Mesothelial cell of epicardium (in vitro differentiated cells): ENCODE measurements at regions not wholly inside any gene's neighbourhood (a gene's known extent, or its start where the extent isn't known, plus 50 kb on each side); places are given as distances from the start of the nearest gene placed in this dataset.

Experiments used
- DNase-seq, 2 experiments: peaks; one replicate each; pipeline ENCODE4 v3.0.0; 2021; ENCODE audit warnings: low spot score in 2 of 2; ENCODE audit not compliant: unreplicated experiment in 2 of 2
- H3K27ac Mint-ChIP-seq: 2 replicates; pipeline ENCODE4 v1.8.0; 2021; ENCODE audit warnings: mixed read lengths
- H3K27me3 Mint-ChIP-seq: 2 replicates; pipeline ENCODE4 v1.8.0; 2021; ENCODE audit warnings: low read depth, mixed read lengths
- H3K36me3 Mint-ChIP-seq: 2 replicates; pipeline ENCODE4 v1.8.0; 2021; ENCODE audit warnings: mixed read lengths
- H3K4me1 Mint-ChIP-seq: 2 replicates; pipeline ENCODE4 v1.8.0; 2021; ENCODE audit warnings: mixed read lengths
- H3K4me3 Mint-ChIP-seq: 2 replicates; pipeline ENCODE4 v1.8.0; 2021; ENCODE audit warnings: mild to moderate bottlenecking, moderate library complexity, mixed read lengths
- H3K9me3 Mint-ChIP-seq: 2 replicates; pipeline ENCODE4 v1.8.0; 2021; ENCODE audit warnings: mixed read lengths
- TF ChIP-seq, protein P1 (sequence below): fragments of 200-600 bp; sonication (generic); IDR thresholded peaks from one replicate; pipeline ENCODE4 v1.5.0; 2021; ENCODE audit warnings: antibody characterized with exemption; ENCODE audit not compliant: unreplicated experiment

DNA sequence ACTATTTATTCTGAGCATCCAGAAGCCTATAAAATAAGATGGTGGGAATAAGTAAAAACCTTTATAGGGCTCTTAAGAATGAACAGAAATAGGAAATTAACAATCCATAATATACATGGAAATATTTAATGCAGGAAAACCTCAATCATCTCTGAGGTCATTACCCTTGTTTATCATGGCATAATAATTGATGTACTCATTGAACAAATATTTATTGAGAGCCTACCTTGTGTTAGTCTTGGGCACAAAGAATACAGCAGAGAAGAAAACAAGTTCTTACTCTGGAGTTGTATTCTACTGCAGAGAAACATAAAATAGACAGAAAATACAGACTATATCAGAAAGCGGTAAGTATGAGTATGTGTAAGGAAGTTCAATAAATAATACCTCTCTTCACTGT, 167.2 kb downstream of the COX18 start:
- H3K27me3 Mint-ChIP-seq: no peaks in the 10 kb centered on the region
- TF ChIP-seq, protein P1, sequence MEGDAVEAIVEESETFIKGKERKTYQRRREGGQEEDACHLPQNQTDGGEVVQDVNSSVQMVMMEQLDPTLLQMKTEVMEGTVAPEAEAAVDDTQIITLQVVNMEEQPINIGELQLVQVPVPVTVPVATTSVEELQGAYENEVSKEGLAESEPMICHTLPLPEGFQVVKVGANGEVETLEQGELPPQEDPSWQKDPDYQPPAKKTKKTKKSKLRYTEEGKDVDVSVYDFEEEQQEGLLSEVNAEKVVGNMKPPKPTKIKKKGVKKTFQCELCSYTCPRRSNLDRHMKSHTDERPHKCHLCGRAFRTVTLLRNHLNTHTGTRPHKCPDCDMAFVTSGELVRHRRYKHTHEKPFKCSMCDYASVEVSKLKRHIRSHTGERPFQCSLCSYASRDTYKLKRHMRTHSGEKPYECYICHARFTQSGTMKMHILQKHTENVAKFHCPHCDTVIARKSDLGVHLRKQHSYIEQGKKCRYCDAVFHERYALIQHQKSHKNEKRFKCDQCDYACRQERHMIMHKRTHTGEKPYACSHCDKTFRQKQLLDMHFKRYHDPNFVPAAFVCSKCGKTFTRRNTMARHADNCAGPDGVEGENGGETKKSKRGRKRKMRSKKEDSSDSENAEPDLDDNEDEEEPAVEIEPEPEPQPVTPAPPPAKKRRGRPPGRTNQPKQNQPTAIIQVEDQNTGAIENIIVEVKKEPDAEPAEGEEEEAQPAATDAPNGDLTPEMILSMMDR: no peak

DNA sequence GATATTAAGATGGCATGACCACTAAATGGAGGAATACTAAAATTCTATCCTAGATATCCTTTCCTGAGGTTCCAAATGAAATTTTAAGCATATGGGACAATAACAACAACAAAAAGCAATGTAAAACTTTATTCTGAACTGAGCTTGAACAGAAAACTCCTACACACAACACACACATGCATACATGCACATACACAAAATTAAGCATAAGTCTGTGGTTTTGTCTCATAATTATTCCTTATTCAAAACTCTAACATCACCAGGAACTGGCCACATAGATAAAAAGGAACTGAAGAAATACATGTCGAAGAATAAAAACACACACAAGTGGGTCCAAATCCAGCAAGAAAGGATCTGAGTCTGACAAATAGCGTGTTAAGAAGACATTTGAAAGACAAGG, 168.0 kb downstream of the COX18 start:
- Mint-ChIP-seq H3K36me3 (no peaks in the 10 kb centered on the region), H3K4me3 (no peak overlapping the region), H3K27me3 (no peaks in the 10 kb centered on the region), H3K4me1 (peaks cover 12% of the 10 kb centered on the region), H3K27ac (no peak overlapping the region), H3K9me3 (peaks cover 7% of the 10 kb centered on the region)
- TF ChIP-seq, protein P1: no peak
- no peak for DNase-seq

More for the DNA sequence above, 167.2 kb downstream of the COX18 start:
- no peaks in the 10 kb centered on the region for H3K36me3 Mint-ChIP-seq
- peaks cover 6% of the 10 kb centered on the region for H3K4me1 Mint-ChIP-seq
- no peak overlapping the region for H3K27ac Mint-ChIP-seq
- peaks cover 4% of the 10 kb centered on the region for H3K9me3 Mint-ChIP-seq
- DNase-seq: no peak
- H3K4me3 Mint-ChIP-seq: no peak overlapping the region

- Mint-ChIP-seq H3K27ac (no peak overlapping the region), H3K9me3 (peaks cover 7% of the 10 kb centered on the region), H3K27me3 (no peaks in the 10 kb centered on the region), H3K36me3 (no peaks in the 10 kb centered on the region), H3K4me1 (peaks cover 16% of the 10 kb centered on the region), H3K4me3 (no peak overlapping the region)
- TF ChIP-seq, protein P1: no peak
- no peak for DNase-seq
Observed at GRCh38 chr4:72900952-72901351, 168.6 kb downstream of the COX18 start.

- no peaks in the 10 kb centered on the region for H3K27me3 Mint-ChIP-seq
- no peak overlapping the region for H3K27ac Mint-ChIP-seq
- peaks cover 4% of the 10 kb centered on the region for H3K9me3 Mint-ChIP-seq
- TF ChIP-seq, protein P1: no peak
- no peaks in the 10 kb centered on the region for H3K36me3 Mint-ChIP-seq
- DNase-seq: no peak
- H3K4me3 Mint-ChIP-seq: no peak overlapping the region
- H3K4me1 Mint-ChIP-seq: peaks cover 16% of the 10 kb centered on the region
Observed at GRCh38 chr4:72899621-72900020, 169.9 kb downstream of the COX18 start.

GRCh38 chr4:72899214-72899613, 170.3 kb downstream of the COX18 start:
- no peak for DNase-seq
- Mint-ChIP-seq H3K9me3 (peaks cover 4% of the 10 kb centered on the region), H3K27me3 (no peaks in the 10 kb centered on the region), H3K27ac (no peak overlapping the region), H3K4me1 (peaks cover 16% of the 10 kb centered on the region), H3K4me3 (no peak overlapping the region), H3K36me3 (no peaks in the 10 kb centered on the region)
- TF ChIP-seq, protein P1: no peak

DNA sequence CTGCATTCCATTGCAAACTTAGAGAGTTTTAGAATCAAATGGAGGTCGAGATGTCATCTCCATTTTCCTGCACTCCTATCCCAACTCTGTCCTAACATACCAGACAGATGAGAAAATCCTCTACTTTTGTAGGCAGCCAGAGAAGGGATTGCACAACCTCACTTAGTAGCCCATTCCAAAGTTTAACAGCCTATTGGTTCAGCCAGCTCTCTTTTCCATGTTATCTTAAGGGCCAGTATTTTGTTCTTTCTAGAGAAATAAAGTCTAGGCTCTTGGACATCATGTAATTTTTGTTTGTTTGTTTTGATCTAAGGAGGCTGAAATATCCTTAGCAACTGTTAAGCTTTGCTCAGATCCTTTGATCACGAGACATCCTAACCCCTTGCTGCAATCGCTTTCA, 173.0 kb downstream of the COX18 start:
- H3K4me3 Mint-ChIP-seq: no peak overlapping the region
- peaks cover 31% of the 10 kb centered on the region for H3K4me1 Mint-ChIP-seq
- H3K27me3 Mint-ChIP-seq: no peaks in the 10 kb centered on the region
- peaks cover 4% of the 10 kb centered on the region for H3K9me3 Mint-ChIP-seq
- no peaks in the 10 kb centered on the region for H3K36me3 Mint-ChIP-seq
- no peak for DNase-seq
- TF ChIP-seq, protein P1: no peak
- H3K27ac Mint-ChIP-seq: peak overlapping the region; percentile 53
